HG03565 (cell line): ENCODE measurements at regions not wholly inside any gene's neighbourhood (a gene's known extent, or its start where the extent isn't known, plus 50 kb on each side); places are given as distances from the start of the nearest gene placed in this dataset.
"Not testable (repeated sequence)": the region's sequence is repeated elsewhere in the genome, so short reads cannot be mapped to it uniquely, and the experiment has no call there.

Experiments used
- ATAC-seq: cut with Tn5 transposase; IDR thresholded peaks from one replicate; pipeline ENCODE4 v1.9.1; 2021; ENCODE audit warnings: mild to moderate bottlenecking, moderate library complexity; ENCODE audit not compliant: unreplicated experiment

DNA sequence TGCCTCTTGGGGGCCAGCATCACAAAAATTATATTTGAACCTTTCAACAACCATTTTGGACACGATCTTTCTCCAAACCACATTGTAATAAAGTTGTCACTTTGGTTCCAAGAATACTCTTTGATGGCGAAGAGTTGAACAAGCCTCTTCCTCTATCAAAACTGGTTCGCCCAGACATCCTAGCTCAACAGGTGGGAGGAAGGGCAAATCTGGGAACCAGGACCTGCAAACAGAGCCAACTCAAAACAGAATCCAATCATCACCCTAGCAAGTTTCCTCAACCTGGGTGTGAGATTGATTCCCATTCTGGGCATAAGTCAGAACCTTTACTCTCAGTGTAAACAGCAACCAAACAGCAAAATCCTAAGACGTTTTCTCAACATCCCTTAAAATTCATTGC is 141.2 kb upstream of the RREB1 start:
- no peak for ATAC-seq

DNA sequence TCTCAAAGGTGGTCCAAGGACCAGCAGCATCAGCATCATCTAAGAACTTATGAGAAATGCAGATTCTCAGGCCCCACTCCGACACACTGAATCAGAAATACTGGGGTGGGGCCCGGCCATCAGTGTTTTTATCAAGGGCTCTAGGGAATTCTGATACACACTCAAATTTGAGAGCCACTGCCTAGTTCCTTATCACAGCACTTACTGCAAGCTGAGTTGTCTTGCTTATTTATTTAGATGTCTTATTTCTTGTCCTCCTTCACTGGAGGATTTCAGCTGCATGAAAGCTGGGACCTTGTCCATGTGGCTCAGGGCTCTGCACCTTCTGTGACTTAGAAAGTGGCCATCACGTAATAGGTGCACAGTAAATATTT is 139.4 kb upstream of the RREB1 start:
- ATAC-seq, result no peak

DNA sequence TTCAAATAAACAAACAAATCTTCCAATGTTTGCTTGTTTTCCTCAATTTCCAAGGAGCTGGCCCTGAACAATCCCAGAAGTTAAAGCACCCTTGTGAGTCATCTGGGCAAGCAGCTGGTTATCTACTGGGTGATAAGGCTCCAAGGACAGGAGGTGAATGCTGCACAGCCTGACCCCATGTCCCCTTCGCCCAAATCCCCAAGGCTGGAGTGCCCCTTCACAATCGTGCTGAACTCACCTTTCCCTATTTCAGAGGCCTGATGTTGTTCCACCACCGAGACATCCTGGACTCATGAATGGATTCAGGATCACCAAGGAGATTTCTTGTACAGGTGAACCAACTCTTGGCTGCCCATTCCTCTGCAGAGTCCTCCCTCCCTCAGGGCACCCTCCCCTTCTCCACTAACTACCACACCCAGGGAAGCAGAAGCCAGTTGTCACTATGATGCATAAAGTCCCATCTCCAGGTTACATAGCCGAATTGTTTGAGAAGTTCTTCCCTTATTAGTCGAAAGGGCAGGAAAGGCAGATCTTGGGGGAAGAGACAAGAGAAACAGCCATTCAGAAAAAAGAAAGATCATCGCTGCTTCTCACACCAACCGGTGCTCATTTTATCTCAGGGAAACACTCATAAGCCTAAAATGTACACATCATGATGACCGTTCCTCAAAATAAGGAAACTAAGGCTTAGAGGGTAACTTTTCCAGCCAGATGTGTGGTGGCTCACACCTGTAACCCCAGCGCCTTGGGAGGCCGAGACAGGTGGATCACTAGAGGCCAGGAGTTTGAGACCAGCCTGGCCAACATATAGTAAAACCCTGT is 138.8 kb upstream of the RREB1 start:
- no peak for ATAC-seq

DNA sequence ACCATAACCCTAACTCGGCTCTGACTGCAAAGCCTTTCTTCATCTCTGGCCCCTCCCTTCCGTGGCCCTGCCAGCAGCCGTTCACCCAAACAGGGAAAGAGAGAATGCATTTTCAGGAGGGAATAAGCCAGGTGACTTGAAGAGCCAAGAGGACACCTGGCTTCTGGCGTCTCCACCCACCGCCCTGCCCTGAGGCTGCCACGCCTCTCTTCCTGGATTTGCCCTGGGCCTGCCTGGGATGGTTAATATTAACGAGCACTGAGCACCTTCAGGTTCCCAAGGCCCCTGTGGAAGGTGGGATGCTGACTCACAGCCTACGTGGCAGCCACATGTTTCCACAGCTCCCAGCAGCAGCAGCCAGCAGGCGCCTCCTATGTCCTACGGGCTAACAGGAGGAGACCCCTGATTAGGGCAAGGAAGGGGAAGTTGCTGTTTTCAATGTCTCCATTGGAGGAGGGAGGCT is 138.0 kb upstream of the RREB1 start:
- no peak for ATAC-seq

DNA sequence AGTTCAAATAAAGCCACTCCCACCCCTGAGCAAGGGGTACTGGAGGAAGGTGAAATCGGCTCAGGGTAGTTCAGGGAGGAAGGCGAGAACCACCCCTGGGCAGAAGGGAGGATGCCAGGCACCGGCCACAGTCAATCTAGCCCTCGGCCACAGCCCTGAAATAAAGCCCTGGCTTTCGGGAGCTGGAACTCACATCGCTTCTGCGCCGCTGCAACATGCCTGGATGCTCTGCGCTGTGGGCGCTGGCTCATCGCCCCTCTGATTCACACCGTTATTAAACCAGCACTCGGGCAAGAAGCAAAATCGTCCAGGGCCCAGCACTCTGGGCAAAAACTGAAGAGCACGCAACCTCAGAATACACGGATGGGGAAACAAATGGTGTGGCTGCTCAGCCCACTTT is 136.9 kb upstream of the RREB1 start:
- no peak for ATAC-seq

GRCh38 chr6:6971369-6971768 is 136.4 kb upstream of the RREB1 start:
- no peak for ATAC-seq

DNA sequence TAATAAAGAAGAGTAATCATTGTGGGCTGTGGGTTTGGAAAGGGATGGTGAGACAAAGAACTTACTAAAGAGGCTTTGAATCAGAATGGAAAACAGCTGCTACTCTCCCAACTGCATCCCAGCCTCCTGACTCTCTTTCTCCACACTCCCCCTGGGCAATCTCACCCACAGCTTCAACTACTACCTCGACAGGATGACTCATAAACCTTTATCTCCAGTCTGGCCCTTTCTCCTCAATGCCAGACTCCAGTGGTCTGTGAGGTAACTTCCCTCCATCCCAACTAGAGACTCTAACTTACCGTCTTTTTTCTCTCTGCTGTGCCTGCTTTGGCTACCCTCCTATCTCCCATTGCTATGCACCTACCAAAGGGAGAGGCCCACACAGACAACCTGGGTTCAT is 135.3 kb upstream of the RREB1 start:
- ATAC-seq, result no peak

- ATAC-seq, result no peak
These were observed 134.0 kb upstream of the RREB1 start for GRCh38 chr6:6973721-6974120.

DNA sequence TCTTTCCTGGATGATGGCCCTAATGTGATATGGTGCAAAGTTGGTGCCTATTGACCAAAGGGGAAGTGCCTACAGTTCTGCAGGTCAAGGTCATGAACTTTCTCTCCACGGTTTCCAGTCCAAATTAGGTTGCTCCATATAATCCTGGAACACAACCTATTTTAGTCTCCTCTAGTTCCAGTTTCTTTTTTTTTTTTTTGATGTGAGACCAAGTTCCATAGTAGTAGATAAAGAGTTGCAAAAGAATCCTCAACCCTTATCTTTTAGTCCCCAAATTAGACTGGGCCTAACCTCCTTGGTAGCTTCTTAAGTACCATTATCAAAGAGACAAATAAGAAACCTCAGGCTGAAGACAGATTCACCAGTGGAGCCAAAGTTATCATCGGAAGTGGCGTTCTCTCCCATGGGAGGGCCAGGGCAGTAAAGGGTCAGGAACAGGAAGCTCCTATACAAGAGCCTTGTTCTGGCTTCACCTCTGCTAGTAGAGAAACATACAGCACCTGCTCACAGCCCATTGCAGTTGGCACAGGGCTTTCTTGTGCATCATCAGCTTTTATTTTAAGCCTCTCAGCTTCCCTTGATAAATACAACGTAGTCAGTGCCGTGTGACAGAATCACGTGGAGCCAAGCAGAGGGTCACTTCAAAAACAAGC is 132.2 kb upstream of the RREB1 start:
- ATAC-seq, result no peak

DNA sequence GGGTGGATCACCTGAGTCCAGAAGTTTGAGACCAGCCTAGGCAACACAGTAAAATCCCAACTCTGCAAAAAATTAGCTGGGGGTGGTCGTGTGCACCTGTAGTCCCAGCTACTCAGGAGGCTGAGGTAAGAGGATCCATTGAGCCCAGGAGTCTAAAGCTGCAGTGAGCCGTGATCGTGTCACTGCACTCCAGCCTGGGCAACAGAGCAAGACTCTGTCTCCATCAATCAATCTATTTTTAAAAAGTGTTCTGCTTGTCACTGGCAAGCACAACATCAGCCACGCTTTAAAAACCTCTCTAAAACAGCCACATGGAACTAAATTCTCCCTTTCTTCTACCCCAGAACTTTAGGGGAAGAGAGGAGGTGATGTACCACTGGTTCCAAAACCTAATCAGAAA is 131.6 kb upstream of the RREB1 start:
- no peak for ATAC-seq

DNA sequence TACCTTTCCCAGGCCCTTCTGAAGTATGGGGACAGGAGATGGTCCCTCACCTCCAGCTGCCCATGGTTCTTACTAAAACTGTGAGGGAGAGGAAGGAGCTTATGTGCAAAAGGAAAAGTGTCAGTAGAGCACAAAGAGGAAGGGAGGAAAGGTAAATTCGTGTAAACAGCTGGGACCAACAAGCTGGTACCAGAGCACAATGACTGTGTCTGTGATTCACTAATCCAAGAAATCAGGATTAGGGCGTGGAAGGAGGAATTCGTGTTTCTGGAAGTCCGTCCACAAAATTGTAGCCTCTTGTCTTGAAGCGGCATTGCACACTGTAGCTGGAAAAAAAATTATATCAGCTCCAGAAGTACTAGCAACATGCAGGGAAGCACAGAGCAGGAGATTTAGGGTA is 129.0 kb upstream of the RREB1 start:
- ATAC-seq, result no peak

- no peak for ATAC-seq
These were observed 126.7 kb upstream of the RREB1 start for GRCh38 chr6:6980999-6981597.

GRCh38 chr6:6981681-6982322 is 126.0 kb upstream of the RREB1 start:
- no peak for ATAC-seq

DNA sequence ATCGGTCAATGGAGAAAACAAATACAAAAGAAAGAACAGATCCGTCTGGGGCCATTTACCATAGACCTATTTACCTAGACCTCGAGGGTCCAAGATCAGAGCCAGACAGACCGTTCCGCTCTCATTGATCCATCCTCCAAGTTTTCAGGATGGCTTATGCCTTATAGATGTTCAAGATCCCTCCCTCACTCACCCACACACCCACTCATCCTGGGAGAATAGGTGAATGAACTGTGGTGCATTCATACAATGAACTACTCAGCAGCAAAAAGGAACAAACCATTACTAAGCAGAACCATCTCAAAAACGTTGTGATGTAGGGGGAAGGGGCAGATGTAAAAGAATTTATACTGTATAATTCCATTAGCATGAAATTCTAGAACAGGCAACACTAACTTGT is 125.1 kb upstream of the RREB1 start:
- no peak for ATAC-seq

DNA sequence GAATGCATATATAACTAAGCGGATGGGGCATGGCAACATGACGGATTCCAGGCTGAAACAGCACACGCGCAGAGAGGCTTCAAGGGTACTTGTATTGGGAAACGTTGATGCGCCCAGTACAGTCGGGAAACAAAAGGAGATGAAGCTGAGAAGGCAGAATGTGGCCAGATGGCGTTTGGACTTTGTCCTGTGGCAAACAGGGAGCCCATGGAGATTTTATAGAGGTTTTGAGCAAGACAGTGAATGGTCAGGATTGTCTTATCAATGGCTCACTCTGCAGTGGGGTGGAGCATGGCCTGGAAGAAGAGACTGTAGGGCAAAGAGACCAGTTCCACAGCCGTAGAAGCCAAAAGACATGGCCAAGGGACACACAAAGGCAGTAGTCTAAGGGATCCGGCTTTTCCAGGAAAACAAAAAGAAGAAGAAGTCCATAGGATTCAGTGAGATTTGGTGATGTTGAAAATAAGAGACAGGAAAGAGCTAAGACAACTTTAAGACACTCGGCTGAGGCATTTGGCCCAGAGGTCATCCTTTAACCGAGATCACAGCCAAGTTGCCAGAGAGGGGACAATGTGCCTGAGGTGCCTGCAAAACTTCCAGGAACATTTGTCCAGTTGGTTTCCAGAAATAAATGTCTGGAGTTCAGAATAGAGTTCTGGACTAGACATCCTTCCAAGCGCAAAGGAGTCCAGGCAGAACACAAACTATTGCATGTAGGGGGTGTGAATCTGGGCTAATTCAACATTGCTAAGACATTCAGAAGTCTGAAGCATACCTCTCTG is 123.0 kb upstream of the RREB1 start:
- ATAC-seq, result no peak

- no peak for ATAC-seq
These were observed 121.4 kb upstream of the RREB1 start for GRCh38 chr6:6986344-6986743.

- no peak for ATAC-seq
These were observed 120.0 kb upstream of the RREB1 start for GRCh38 chr6:6987749-6988148.

DNA sequence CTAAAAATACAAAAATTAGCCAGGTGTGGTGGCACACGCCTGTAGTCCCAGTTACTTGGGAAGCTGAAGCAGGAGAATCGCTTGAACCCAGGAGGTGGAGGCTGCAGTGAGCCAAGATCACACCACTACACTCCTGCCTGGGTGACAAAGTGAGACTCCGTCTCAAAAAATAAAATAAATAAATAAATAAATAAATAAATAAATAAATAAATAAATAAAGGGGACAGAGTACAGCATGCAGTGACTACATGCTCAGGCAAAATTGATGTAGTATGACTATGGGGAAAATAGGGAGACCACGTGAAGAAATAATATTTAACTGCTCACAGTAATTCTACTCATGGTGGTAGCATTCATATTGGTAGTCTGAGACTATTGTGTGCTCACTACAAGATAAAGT is 117.7 kb upstream of the RREB1 start:
- ATAC-seq, result not testable (repeated sequence)

- no peak for ATAC-seq
These were observed 114.1 kb upstream of the RREB1 start for GRCh38 chr6:6993503-6994237.

- ATAC-seq, result no peak
These were observed 113.0 kb upstream of the RREB1 start for GRCh38 chr6:6994796-6995195.
